ENCODE measurements at regions not wholly inside any gene's neighbourhood (a gene's known extent, or its start where the extent isn't known, plus 50 kb on each side); places are given as distances from the start of the nearest gene placed in this dataset.

DNA sequence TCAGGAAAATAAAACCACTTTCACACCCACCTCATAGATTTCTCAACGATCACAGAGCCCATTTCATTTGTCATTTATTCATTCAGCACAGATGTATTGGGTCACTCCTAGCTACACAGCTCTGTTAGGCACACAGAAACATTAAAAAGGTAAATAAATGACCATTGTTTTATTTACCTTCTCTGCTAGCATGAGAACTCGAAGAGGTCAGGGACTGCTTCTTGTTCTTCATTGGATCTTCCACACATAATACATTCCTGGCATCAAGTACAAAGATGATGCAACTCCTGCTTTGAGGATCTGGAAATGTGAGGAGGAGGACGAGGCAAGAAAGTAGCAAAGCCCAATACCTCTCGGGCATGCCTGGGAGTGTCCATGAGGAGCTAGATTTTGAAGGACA lies 168.1 kb downstream of the RBM26 start:
- TF ChIP-seq EZH2 (IDR thresholded peaks at IDR 0.05; ENCODE audit: borderline replicate concordance, insufficient read depth, low read length, poor library complexity, severe bottlenecking) (no peak), CTCF (IDR thresholded peaks at IDR 0.05; ENCODE audit: poor library complexity, severe bottlenecking) (no peak), TAF1 (IDR thresholded peaks at IDR 0.05; ENCODE audit: low read depth) (no peak), POLR2AphosphoS5 (IDR thresholded peaks at IDR 0.05) (no peak), RAD21 (conservative IDR thresholded peaks at IDR 0.05) (no peak)
